Motor neuron (in vitro differentiated cells): ENCODE measurements at regions not wholly inside any gene's neighbourhood (a gene's known extent, or its start where the extent isn't known, plus 50 kb on each side); places are given as distances from the start of the nearest gene placed in this dataset.

ENCODE experiments used
- ATAC-seq, 8 experiments: fragments of 200-7000 bp; cut with Tn5 transposase; replicated peaks in 6 of 8; 2 replicates each; pipeline ENCODE4 v1.8.0; 2021; ENCODE audit warnings: mild to moderate bottlenecking in 8 of 8, moderate library complexity in 8 of 8
- H3K27ac ChIP-seq, 2 donors: fragments of 250-450 bp; sonication (Bioruptor Pico); 2 replicates each; pipeline ENCODE4 v1.9.0; 2021; ENCODE audit warnings: antibody characterized with exemption in 2 of 2, mild to moderate bottlenecking in 2 of 2, moderate library complexity in 1 of 2
- H3K4me1 ChIP-seq, 2 donors: fragments of 250-450 bp; sonication (Bioruptor Pico); replicated peaks in 1 of 2; 2 replicates each; pipeline ENCODE4 v1.6.1; 2021; ENCODE audit warnings: antibody characterized with exemption in 2 of 2, mild to moderate bottlenecking in 2 of 2, moderate library complexity in 1 of 2
- H3K4me3 ChIP-seq, 5 donors: fragments of 250-450 bp; sonication (Bioruptor Pico); 2 replicates each; pipeline ENCODE4 v1.9.0; 2021; ENCODE audit warnings: antibody characterized with exemption in 5 of 5, mild to moderate bottlenecking in 5 of 5, moderate library complexity in 4 of 5
- WGBS, 10 experiments: fragments of 450-650 bp; shearing (Covaris generic); methylation state at CpG; one replicate each; pipeline ENCODE4 v1.0.0; 2022; 5-methylcytosine and 5-hydroxymethylcytosine counted together
- in situ Hi-C, 9 experiments: fragments of 400-800 bp; cut with MboI; loops; one replicate each; pipeline ENCODE4 v1.15.0; 2021; ENCODE audit warnings: low sequenced_read_pairs in 9 of 9, low pct_unique_long_range_greater_than_20kb in 2 of 9; ENCODE audit not compliant: unreplicated experiment in 9 of 9

GRCh38 chr3:31448035-31448881, 84.5 kb upstream of the STT3B start:
- peak in 3 of 8 experiments; percentile 29 to 42 (median 30) for ATAC-seq
- Histone ChIP-seq H3K4me3 (no peak overlapping the region), H3K4me1 (no peaks in the 10 kb centered on the region), H3K27ac (no peak overlapping the region)
- in situ Hi-C loops = no loop called here
- no CpG with 5 or more reads among the region's 1 CpG for WGBS, 10 experiments

- ATAC-seq = no peak
- no peaks in the 10 kb centered on the region for H3K4me1 ChIP-seq
- H3K27ac ChIP-seq = no peak overlapping the region
- in situ Hi-C loops = no loop called here
- 83 to 100% (median 100%) methylated on average over 1 of the region's 1 CpG; no CpG with 5 or more reads in 6 of the 10 experiments for WGBS, 10 experiments
- no peak overlapping the region for H3K4me3 ChIP-seq
These were observed 83.9 kb upstream of the STT3B start for GRCh38 chr3:31448882-31449243.

GRCh38 chr3:31449318-31449717, 83.4 kb upstream of the STT3B start:
- Histone ChIP-seq H3K4me1 (no peaks in the 10 kb centered on the region), H3K4me3 (no peak overlapping the region), H3K27ac (no peak overlapping the region)
- in situ Hi-C loops = no loop called here
- 0 to 100% (median 79%) methylated on average over 1 of the region's 1 CpG for WGBS, 10 experiments
- ATAC-seq = no peak

- no peak overlapping the region for H3K4me3 ChIP-seq
- no peak for ATAC-seq
- H3K4me1 ChIP-seq = no peaks in the 10 kb centered on the region
- in situ Hi-C loops = no loop called here
- no peak overlapping the region for H3K27ac ChIP-seq
These were observed 82.4 kb upstream of the STT3B start for GRCh38 chr3:31450345-31450744.

GRCh38 chr3:31452495-31453106, 80.1 kb upstream of the STT3B start:
- ATAC-seq = no peak
- Histone ChIP-seq H3K4me3 (no peak overlapping the region), H3K27ac (no peak overlapping the region), H3K4me1 (no peaks in the 10 kb centered on the region)
- in situ Hi-C loops = no loop called here
- 70 to 100% (median 92%) methylated on average over 3 to 22 of the region's 24 CpGs; no CpG with 5 or more reads in 2 of the 10 experiments for WGBS, 10 experiments

- Histone ChIP-seq H3K4me3 (no peak overlapping the region), H3K4me1 (no peaks in the 10 kb centered on the region), H3K27ac (no peak overlapping the region)
- in situ Hi-C loops = no loop called here
- 80 to 100% (median 90%) methylated on average over 1 to 4 of the region's 8 CpGs; no CpG with 5 or more reads in 3 of the 10 experiments for WGBS, 10 experiments
- ATAC-seq = no peak
These were observed 79.3 kb upstream of the STT3B start for GRCh38 chr3:31453430-31453829.

GRCh38 chr3:31455524-31455923, 77.2 kb upstream of the STT3B start:
- in situ Hi-C loops = no loop called here
- H3K27ac ChIP-seq = no peak overlapping the region
- ATAC-seq = no peak

GRCh38 chr3:31456373-31456772, 76.4 kb upstream of the STT3B start:
- H3K4me3 ChIP-seq = no peak overlapping the region
- no peak overlapping the region for H3K27ac ChIP-seq
- ATAC-seq = no peak
- H3K4me1 ChIP-seq = no peaks in the 10 kb centered on the region
- in situ Hi-C loops = no loop called here
- WGBS, 10 experiments = 63 to 100% (median 88%) methylated on average over 1 to 3 of the region's 3 CpGs; no CpG with 5 or more reads in 3 of the 10 experiments

More at GRCh38 chr3:31455524-31455923, 77.2 kb upstream of the STT3B start:
- no peaks in the 10 kb centered on the region for H3K4me1 ChIP-seq
- 7 to 100% (median 41%) methylated on average over 1 to 3 of the region's 5 CpGs; no CpG with 5 or more reads in 2 of the 10 experiments for WGBS, 10 experiments
- no peak overlapping the region for H3K4me3 ChIP-seq

GRCh38 chr3:31461426-31461825, 71.3 kb upstream of the STT3B start:
- no peak for ATAC-seq
- Histone ChIP-seq H3K4me1 (no peaks in the 10 kb centered on the region), H3K4me3 (no peak overlapping the region), H3K27ac (no peak overlapping the region)
- in situ Hi-C loops = no loop called here
- WGBS, 10 experiments = 24 to 100% (median 83%) methylated on average over 1 to 2 of the region's 2 CpGs; no CpG with 5 or more reads in 2 of the 10 experiments

- Histone ChIP-seq H3K4me3 (no peak overlapping the region), H3K27ac (no peak overlapping the region), H3K4me1 (no peaks in the 10 kb centered on the region)
- in situ Hi-C loops = no loop called here
- WGBS, 10 experiments = 40 to 84% (median 61%) methylated on average over 1 to 4 of the region's 4 CpGs; no CpG with 5 or more reads in 3 of the 10 experiments
- no peak for ATAC-seq
These were observed 70.6 kb upstream of the STT3B start for GRCh38 chr3:31462050-31462569.

- Histone ChIP-seq H3K4me3 (no peak overlapping the region), H3K4me1 (no peaks in the 10 kb centered on the region), H3K27ac (no peak overlapping the region)
- in situ Hi-C loops = no loop called here
- peak in 3 of 8 experiments; percentile 70 to 86 (median 75) for ATAC-seq
These were observed 66.7 kb upstream of the STT3B start for GRCh38 chr3:31465999-31466398.

- H3K4me3 ChIP-seq = no peak overlapping the region
- H3K4me1 ChIP-seq = no peaks in the 10 kb centered on the region
- H3K27ac ChIP-seq = no peak overlapping the region
- WGBS, 10 experiments = 0 to 100% (median 85%) methylated on average over 1 to 2 of the region's 2 CpGs; no CpG with 5 or more reads in 2 of the 10 experiments
- in situ Hi-C loops = no loop called here
- ATAC-seq = peak in 2 of 8 experiments; percentile 27 to 34
These were observed 65.9 kb upstream of the STT3B start for GRCh38 chr3:31466866-31467265.

GRCh38 chr3:31468433-31468832, 64.3 kb upstream of the STT3B start:
- H3K4me3 ChIP-seq = no peak overlapping the region
- 58 to 97% (median 79%) methylated on average over 2 to 3 of the region's 3 CpGs; no CpG with 5 or more reads in 2 of the 10 experiments for whole genome bisulfite sequencing, 10 experiments
- H3K27ac ChIP-seq = no peak overlapping the region
- no peak for ATAC-seq
- in situ Hi-C loops = no loop called here
- no peaks in the 10 kb centered on the region for H3K4me1 ChIP-seq
